C4-2B (cell line): ENCODE measurements at regions not wholly inside any gene's neighbourhood (a gene's known extent, or its start where the extent isn't known, plus 50 kb on each side); places are given as distances from the start of the nearest gene placed in this dataset.
"Not testable (repeated sequence)": the region's sequence is repeated elsewhere in the genome, so short reads cannot be mapped to it uniquely, and the experiment has no call there.

Experiments
- CTCF ChIP-seq: fragments of 450-650 bp; conservative IDR thresholded peaks from 2 replicates; pipeline ENCODE4 v1.5.1; 2017; ENCODE audit warnings: mild to moderate bottlenecking
- ZFX ChIP-seq: fragments of 450-650 bp; IDR thresholded peaks from 2 replicates; pipeline ENCODE4 v1.6.1; 2017

GRCh38 chr1:121016182-121017028 is 126.8 kb downstream of the PPIAL4A start:
- not testable (repeated sequence) for TF ChIP-seq CTCF, ZFX
